ENCODE measurements at regions not wholly inside any gene's neighbourhood (a gene's known extent, or its start where the extent isn't known, plus 50 kb on each side); places are given as distances from the start of the nearest gene placed in this dataset.

GRCh38 chr9:742914-743589, 98.4 kb upstream of the DMRT1 start:
- TF ChIP-seq CTCF (IDR thresholded peaks at IDR 0.05; ENCODE audit: low read depth, low read length) (no peak), EZH2phosphoT487 (IDR thresholded peaks at IDR 0.05; ENCODE audit: low read depth) (no peak)

Measured in OCI-LY3 (cell line).